IgD-negative memory B cell (primary cell): ENCODE measurements at regions not wholly inside any gene's neighbourhood (a gene's known extent, or its start where the extent isn't known, plus 50 kb on each side); places are given as distances from the start of the nearest gene placed in this dataset.
"Not testable (repeated sequence)": the region's sequence is repeated elsewhere in the genome, so short reads cannot be mapped to it uniquely, and the experiment has no call there.

Source experiments
- H3K27ac Mint-ChIP-seq, 3 donors: one replicate each; pipeline ENCODE4 v1.8.0; 2020 to 2022; ENCODE audit warnings: mild to moderate bottlenecking in 3 of 3, mixed read lengths in 3 of 3, moderate library complexity in 1 of 3
- H3K27me3 Mint-ChIP-seq: one replicate; pipeline ENCODE4 v1.8.0; 2021; ENCODE audit warnings: mixed read lengths
- H3K36me3 Mint-ChIP-seq: one replicate; pipeline ENCODE4 v1.8.0; 2020; ENCODE audit warnings: mild to moderate bottlenecking, mixed read lengths
- H3K4me1 Mint-ChIP-seq, 3 donors: one replicate each; pipeline ENCODE4 v1.8.0; 2020 to 2022; ENCODE audit warnings: mixed read lengths in 3 of 3, mild to moderate bottlenecking in 1 of 3
- H3K4me3 Mint-ChIP-seq, 4 donors: one replicate each; pipeline ENCODE4 v1.8.0; 2020 to 2022; ENCODE audit warnings: mild to moderate bottlenecking in 4 of 4, mixed read lengths in 4 of 4, moderate library complexity in 3 of 4
- H3K9me3 Mint-ChIP-seq, 3 donors: one replicate each; pipeline ENCODE4 v1.8.0; 2020 to 2021; ENCODE audit warnings: mixed read lengths in 3 of 3, mild to moderate bottlenecking in 1 of 3

GRCh38 chrX:138858951-138859350 is 147.4 kb upstream of the FGF13 start:
- Mint-ChIP-seq H3K27ac (no peak overlapping the region), H3K4me1 (no peaks in the 10 kb centered on the region), H3K9me3 (no peaks in the 10 kb centered on the region), H3K27me3 (no peaks in the 10 kb centered on the region), H3K36me3 (no peaks in the 10 kb centered on the region), H3K4me3 (no peak overlapping the region)

GRCh38 chrX:138858438-138858837 is 146.9 kb upstream of the FGF13 start:
- Mint-ChIP-seq H3K36me3 (no peaks in the 10 kb centered on the region), H3K27ac (no peak overlapping the region), H3K4me3 (no peak overlapping the region), H3K27me3 (no peaks in the 10 kb centered on the region), H3K4me1 (no peaks in the 10 kb centered on the region), H3K9me3 (no peaks in the 10 kb centered on the region)

DNA sequence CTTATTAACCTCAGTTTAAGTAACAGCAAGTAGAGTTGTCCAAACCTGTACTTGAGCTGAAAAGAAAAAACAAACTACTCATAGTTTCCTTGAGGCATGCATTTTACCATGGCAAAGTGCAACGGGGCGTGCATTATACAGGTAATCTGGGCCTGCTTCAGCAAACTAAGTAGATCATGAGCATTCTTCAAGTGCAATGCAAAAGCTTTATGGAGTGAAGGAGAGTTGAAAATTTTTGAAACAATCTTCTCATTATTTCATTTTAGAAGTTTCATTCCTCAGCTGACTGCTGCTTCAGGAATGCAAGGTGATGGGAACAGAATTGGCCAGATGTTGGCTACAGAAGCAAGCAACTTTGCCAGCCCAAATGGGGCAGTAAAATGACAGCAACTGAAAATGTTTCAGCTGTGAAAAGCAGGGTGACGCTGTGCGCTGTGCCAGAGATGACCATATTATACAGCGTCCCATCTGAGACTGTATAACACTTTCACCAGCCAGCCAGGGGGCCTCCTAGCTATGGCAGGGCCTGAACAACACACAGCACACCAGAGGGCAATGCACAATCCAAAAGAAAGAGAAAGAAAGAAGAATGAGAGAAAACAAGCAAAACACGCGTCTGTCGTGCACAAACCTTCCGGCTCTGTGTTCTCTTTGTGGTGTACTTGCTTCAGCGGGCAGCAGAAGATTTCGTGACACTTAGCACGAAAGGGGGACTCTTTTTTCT is 145.5 kb upstream of the FGF13 start:
- Mint-ChIP-seq H3K4me3 (no peak overlapping the region), H3K27ac (no peak overlapping the region), H3K4me1 (no peaks in the 10 kb centered on the region), H3K27me3 (no peaks in the 10 kb centered on the region), H3K9me3 (no peaks in the 10 kb centered on the region), H3K36me3 (no peaks in the 10 kb centered on the region)

GRCh38 chrX:138853936-138854335 is 142.4 kb upstream of the FGF13 start:
- Mint-ChIP-seq H3K36me3 (no peaks in the 10 kb centered on the region), H3K4me3 (no peak overlapping the region), H3K4me1 (no peaks in the 10 kb centered on the region), H3K27me3 (no peaks in the 10 kb centered on the region), H3K27ac (no peak overlapping the region), H3K9me3 (peaks cover 0 to 2% (median 0%) of the 10 kb centered on the region in 3 donors)

- Mint-ChIP-seq H3K4me3 (no peak overlapping the region), H3K27me3 (no peaks in the 10 kb centered on the region), H3K4me1 (no peaks in the 10 kb centered on the region), H3K36me3 (no peaks in the 10 kb centered on the region), H3K9me3 (peaks cover 0 to 2% (median 0%) of the 10 kb centered on the region in 3 donors), H3K27ac (no peak overlapping the region)
Measured at GRCh38 chrX:138849521-138849920, 138.0 kb upstream of the FGF13 start.

DNA sequence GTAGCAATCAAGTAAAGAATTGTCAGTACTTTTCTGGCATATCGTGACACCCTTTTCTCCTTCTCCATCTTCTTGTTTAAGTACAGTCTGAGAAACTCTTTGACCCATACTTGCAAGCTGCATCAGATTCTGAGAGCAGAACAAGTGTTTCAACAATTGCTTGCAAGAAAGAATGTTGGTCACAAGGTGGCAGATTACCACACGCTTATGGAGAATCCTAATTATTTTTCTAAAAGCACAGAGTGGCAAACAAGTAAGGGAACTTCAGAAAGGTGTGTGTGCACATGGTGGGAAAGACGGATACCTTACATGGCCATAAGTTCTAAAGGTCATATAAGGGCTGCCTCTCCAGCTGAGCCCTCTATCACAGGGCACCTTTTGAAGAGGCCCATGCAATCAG is 136.4 kb upstream of the FGF13 start:
- Mint-ChIP-seq H3K4me1 (no peaks in the 10 kb centered on the region), H3K27me3 (no peaks in the 10 kb centered on the region), H3K27ac (no peak overlapping the region), H3K36me3 (no peaks in the 10 kb centered on the region), H3K9me3 (peaks cover 0 to 2% (median 0%) of the 10 kb centered on the region in 3 donors), H3K4me3 (no peak overlapping the region)

- Mint-ChIP-seq H3K36me3 (no peaks in the 10 kb centered on the region), H3K4me1 (no peaks in the 10 kb centered on the region), H3K27ac (no peak overlapping the region), H3K4me3 (no peak overlapping the region), H3K9me3 (peaks cover 0 to 1% (median 0%) of the 10 kb centered on the region in 3 donors), H3K27me3 (no peaks in the 10 kb centered on the region)
Measured at GRCh38 chrX:138845786-138846185, 134.3 kb upstream of the FGF13 start.

GRCh38 chrX:138807400-138807799 is 95.9 kb upstream of the FGF13 start:
- not testable (repeated sequence) for H3K27me3 Mint-ChIP-seq, H3K4me3 Mint-ChIP-seq, H3K9me3 Mint-ChIP-seq, H3K4me1 Mint-ChIP-seq, H3K27ac Mint-ChIP-seq, H3K36me3 Mint-ChIP-seq

DNA sequence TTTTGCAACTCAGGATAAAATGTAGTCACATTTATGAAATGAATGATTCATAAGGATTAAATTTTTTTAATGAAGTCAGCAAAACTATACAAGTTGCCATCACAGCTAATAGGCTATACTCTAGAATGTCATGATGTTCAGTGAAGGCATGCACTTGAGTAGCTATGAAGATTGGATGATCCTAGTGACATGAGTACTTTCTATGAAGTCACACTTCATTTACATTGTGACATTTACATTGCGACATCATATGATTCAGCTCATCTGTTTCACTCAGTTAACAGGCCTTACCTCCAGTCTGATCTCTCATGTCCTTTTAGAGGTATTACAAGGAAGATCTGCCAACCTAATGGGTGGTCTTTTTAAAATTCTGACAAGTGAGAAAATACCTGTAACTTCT is 82.7 kb upstream of the FGF13 start:
- Mint-ChIP-seq H3K9me3 (peaks cover 0 to 8% (median 3%) of the 10 kb centered on the region in 3 donors), H3K4me1 (no peaks in the 10 kb centered on the region), H3K27ac (no peak overlapping the region), H3K27me3 (no peaks in the 10 kb centered on the region), H3K4me3 (no peak overlapping the region), H3K36me3 (no peaks in the 10 kb centered on the region)

DNA sequence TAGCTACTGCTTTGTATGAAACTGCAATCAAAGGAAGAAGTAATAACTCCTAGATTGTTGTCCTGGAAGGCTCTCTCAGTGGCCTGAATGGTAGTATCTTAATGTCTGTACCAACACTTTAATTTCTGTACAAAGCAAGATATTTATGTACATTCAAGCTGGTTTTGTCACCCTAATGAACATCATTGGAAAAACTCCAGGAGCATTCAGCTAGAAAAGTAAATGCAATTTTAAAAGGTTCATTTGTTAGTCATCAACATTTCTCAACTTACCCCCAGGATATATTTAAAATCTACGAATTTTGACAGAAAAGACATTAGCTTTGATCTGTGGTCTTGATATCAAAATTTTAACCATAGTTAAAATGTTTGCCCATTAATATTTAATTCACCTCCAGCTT is 80.0 kb upstream of the FGF13 start:
- no peak overlapping the region for H3K4me3 Mint-ChIP-seq
- no peaks in the 10 kb centered on the region for H3K4me1 Mint-ChIP-seq
- H3K27ac Mint-ChIP-seq, result no peak overlapping the region
- no peaks in the 10 kb centered on the region for H3K36me3 Mint-ChIP-seq
- H3K27me3 Mint-ChIP-seq, result no peaks in the 10 kb centered on the region
- H3K9me3 Mint-ChIP-seq, result peaks cover 0 to 3% (median 1%) of the 10 kb centered on the region in 3 donors

DNA sequence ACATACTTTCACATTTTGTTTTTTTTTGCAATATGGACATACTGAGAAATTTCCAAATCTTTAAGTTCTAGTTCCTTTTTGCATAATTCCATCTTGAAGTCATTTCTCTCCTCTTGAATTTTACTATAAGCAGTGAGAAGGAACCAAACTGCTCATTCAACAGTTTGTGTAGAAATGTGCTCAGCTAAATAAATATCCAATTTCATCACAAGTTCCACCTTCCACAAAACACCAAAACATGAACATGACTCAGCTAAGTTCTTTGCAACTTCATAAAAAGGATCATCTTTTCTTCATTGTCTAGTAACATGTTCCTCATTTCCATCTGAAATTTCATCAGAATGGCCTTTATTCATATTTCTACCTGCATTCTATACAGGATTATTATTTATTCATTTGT is 77.3 kb upstream of the FGF13 start:
- Mint-ChIP-seq H3K27me3 (no peaks in the 10 kb centered on the region), H3K4me3 (no peak overlapping the region), H3K4me1 (no peaks in the 10 kb centered on the region), H3K36me3 (no peaks in the 10 kb centered on the region), H3K27ac (no peak overlapping the region), H3K9me3 (peaks cover 0 to 12% (median 5%) of the 10 kb centered on the region in 3 donors)

GRCh38 chrX:138778576-138778909 is 67.0 kb upstream of the FGF13 start:
- H3K27ac Mint-ChIP-seq, H3K4me3 Mint-ChIP-seq, H3K27me3 Mint-ChIP-seq, H3K9me3 Mint-ChIP-seq, H3K36me3 Mint-ChIP-seq, H3K4me1 Mint-ChIP-seq: not testable (repeated sequence)

GRCh38 chrX:138777908-138778575 is 66.5 kb upstream of the FGF13 start:
- H3K4me1 Mint-ChIP-seq, H3K27ac Mint-ChIP-seq: not testable (repeated sequence)

GRCh38 chrX:138777230-138777629 is 65.7 kb upstream of the FGF13 start:
- Mint-ChIP-seq H3K36me3 (no peaks in the 10 kb centered on the region), H3K27ac (no peak overlapping the region), H3K4me3 (no peak overlapping the region), H3K4me1 (no peaks in the 10 kb centered on the region), H3K9me3 (no peaks in the 10 kb centered on the region), H3K27me3 (no peaks in the 10 kb centered on the region)

More at GRCh38 chrX:138777908-138778575, 66.5 kb upstream of the FGF13 start:
- not testable (repeated sequence) for H3K4me3 Mint-ChIP-seq, H3K36me3 Mint-ChIP-seq, H3K9me3 Mint-ChIP-seq, H3K27me3 Mint-ChIP-seq

- no peaks in the 10 kb centered on the region for H3K9me3 Mint-ChIP-seq
- H3K4me3 Mint-ChIP-seq, result no peak overlapping the region
- H3K4me1 Mint-ChIP-seq, result no peaks in the 10 kb centered on the region
- H3K27me3 Mint-ChIP-seq, result no peaks in the 10 kb centered on the region
- H3K36me3 Mint-ChIP-seq, result no peaks in the 10 kb centered on the region
- no peak overlapping the region for H3K27ac Mint-ChIP-seq
Measured at GRCh38 chrX:138775517-138775916, 64.0 kb upstream of the FGF13 start.

- no peaks in the 10 kb centered on the region for H3K36me3 Mint-ChIP-seq
- no peak overlapping the region for H3K27ac Mint-ChIP-seq
- no peaks in the 10 kb centered on the region for H3K4me1 Mint-ChIP-seq
- no peaks in the 10 kb centered on the region for H3K9me3 Mint-ChIP-seq
- peaks cover 2% of the 10 kb centered on the region for H3K27me3 Mint-ChIP-seq
- no peak overlapping the region for H3K4me3 Mint-ChIP-seq
Measured at GRCh38 chrX:138771047-138771446, 59.5 kb upstream of the FGF13 start.
